ENCODE measurements at regions not wholly inside any gene's neighbourhood (a gene's known extent, or its start where the extent isn't known, plus 50 kb on each side); places are given as distances from the start of the nearest gene placed in this dataset.

DNA sequence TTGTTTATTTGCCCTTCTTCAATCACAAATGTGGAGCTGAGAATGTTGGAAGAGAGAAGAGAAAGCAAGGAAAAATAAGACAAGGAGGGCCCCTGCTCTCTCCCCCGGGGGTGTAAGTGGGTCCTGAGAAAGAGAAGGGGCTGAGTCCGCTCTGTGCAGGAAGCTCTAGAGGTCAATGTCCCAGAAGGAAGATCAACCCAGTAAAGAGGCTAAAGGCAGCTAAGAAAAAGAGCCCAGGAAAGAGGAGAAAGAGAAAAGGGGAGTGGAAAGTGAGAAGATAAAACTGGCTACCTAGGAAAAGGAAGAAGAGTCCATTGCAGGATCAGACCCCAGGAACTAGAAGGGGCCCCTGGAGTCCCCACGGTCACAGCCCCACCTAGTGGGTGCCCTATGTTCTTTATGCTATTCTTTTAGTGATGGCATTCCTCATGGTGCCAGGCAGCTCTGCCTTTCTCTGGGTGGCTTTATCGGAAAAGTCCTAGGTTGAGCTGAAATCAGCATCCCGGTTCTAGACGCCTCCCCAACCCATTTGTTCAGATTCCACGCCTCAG, 583.4 kb downstream of the ACTL7B start (continued):
- peak; percentile 16 for TF ChIP-seq PATZ1 (tag by site-specific recombination; IDR thresholded peaks at IDR 0.05)
- no peak for TF ChIP-seq ZBTB10 (tag by site-specific recombination; IDR thresholded peaks at IDR 0.05)
- peak; percentile 13 for TF ChIP-seq PRDM10 (tag by site-specific recombination; IDR thresholded peaks at IDR 0.05)
- peak; percentile 72 for TF ChIP-seq ZNF366 (tag by site-specific recombination; conservative IDR thresholded peaks at IDR 0.05)
- TF ChIP-seq, protein P1, sequence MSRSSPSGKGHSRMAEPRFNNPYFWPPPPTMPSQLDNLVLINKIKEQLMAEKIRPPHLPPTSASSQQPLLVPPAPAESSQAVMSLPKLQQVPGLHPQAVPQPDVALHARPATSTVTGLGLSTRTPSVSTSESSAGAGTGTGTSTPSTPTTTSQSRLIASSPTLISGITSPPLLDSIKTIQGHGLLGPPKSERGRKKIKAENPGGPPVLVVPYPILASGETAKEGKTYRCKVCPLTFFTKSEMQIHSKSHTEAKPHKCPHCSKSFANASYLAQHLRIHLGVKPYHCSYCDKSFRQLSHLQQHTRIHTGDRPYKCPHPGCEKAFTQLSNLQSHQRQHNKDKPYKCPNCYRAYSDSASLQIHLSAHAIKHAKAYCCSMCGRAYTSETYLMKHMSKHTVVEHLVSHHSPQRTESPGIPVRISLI (tag by site-specific recombination; IDR thresholded peaks at IDR 0.05) = no peak
- no peak for TF ChIP-seq PRDM2 (tag by site-specific recombination; IDR thresholded peaks at IDR 0.05; ENCODE audit: borderline replicate concordance)
- peak; percentile 65; the same call in 1 of the 2 replicates for TF ChIP-seq PRDM1 (tag by site-specific recombination; IDR thresholded peaks at IDR 0.05)
- peak; percentile 64 for TF ChIP-seq ZNF654 (tag by site-specific recombination; IDR thresholded peaks at IDR 0.05; ENCODE audit: low read depth)
- TF ChIP-seq KLF10 (tag by site-specific recombination; IDR thresholded peaks at IDR 0.05) = no peak
- TF ChIP-seq MZF1 (tag by site-specific recombination; IDR thresholded peaks at IDR 0.05; ENCODE audit: borderline replicate concordance) = no peak
- TF ChIP-seq CTCF (tag by site-specific recombination; IDR thresholded peaks at IDR 0.05) = peak; percentile 54; the same call in 1 of the 2 replicates
